NCI-H69 (cell line): ENCODE measurements at regions not wholly inside any gene's neighbourhood (a gene's known extent, or its start where the extent isn't known, plus 50 kb on each side); places are given as distances from the start of the nearest gene placed in this dataset.
"Not testable (repeated sequence)": the region's sequence is repeated elsewhere in the genome, so short reads cannot be mapped to it uniquely, and the experiment has no call there.

Experiments used
- DNase-seq: peaks from one replicate; lab custom pipeline; 2025; lab: John Stamatoyannopoulos, UW

GRCh38 chr7:13198036-13198435, 510.6 kb downstream of the ARL4A start:
- DNase-seq = no peak

GRCh38 chr7:13198727-13199126, 511.3 kb downstream of the ARL4A start:
- no peak for DNase-seq

- DNase-seq = no peak
Observed at GRCh38 chr7:13201628-13202027, 514.2 kb downstream of the ARL4A start.

- no peak for DNase-seq
Observed at GRCh38 chr7:13217768-13218167, 530.3 kb downstream of the ARL4A start.

GRCh38 chr7:13225068-13225467, 537.6 kb downstream of the ARL4A start:
- DNase-seq = no peak

- no peak for DNase-seq
Observed at GRCh38 chr7:13226385-13226784, 539.0 kb downstream of the ARL4A start.

GRCh38 chr7:13231216-13231615, 543.8 kb downstream of the ARL4A start:
- DNase-seq = peak; percentile 32

GRCh38 chr7:13235436-13235835, 548.0 kb downstream of the ARL4A start:
- DNase-seq = no peak

- DNase-seq = no peak
Observed at GRCh38 chr7:13236026-13236425, 548.6 kb downstream of the ARL4A start.

GRCh38 chr7:13240349-13240748, 552.9 kb downstream of the ARL4A start:
- DNase-seq = peak; percentile 52

- no peak for DNase-seq
Observed at GRCh38 chr7:13241416-13241815, 554.0 kb downstream of the ARL4A start.

- DNase-seq = no peak
Observed at GRCh38 chr7:13257661-13258060, 570.2 kb downstream of the ARL4A start.

- no peak for DNase-seq
Observed at GRCh38 chr7:13258386-13258785, 571.0 kb downstream of the ARL4A start.

- DNase-seq = peak; percentile 48
Observed at GRCh38 chr7:13259930-13260329, 572.5 kb downstream of the ARL4A start.

GRCh38 chr7:13262929-13263530, 575.6 kb downstream of the ARL4A start:
- DNase-seq = peak; percentile 64

GRCh38 chr7:13265271-13265670, 577.8 kb downstream of the ARL4A start:
- no peak for DNase-seq

- not testable (repeated sequence) for DNase-seq
Observed at GRCh38 chr7:13274205-13274604, 586.8 kb downstream of the ARL4A start.

- DNase-seq = peak; percentile 27
Observed at GRCh38 chr7:13276977-13277376, 589.5 kb downstream of the ARL4A start.

- no peak for DNase-seq
Observed at GRCh38 chr7:13278020-13278419, 590.6 kb downstream of the ARL4A start.

- peak; percentile 78 for DNase-seq
Observed at GRCh38 chr7:13279854-13280435, 592.5 kb downstream of the ARL4A start.

GRCh38 chr7:13282377-13282980, 595.0 kb downstream of the ARL4A start:
- peak; percentile 76 for DNase-seq

GRCh38 chr7:13286916-13287315, 599.5 kb downstream of the ARL4A start:
- no peak for DNase-seq

GRCh38 chr7:13288516-13288915, 601.1 kb downstream of the ARL4A start:
- peak; percentile 19 for DNase-seq

- DNase-seq = peak; percentile 92
Observed at GRCh38 chr7:13290975-13291374, 603.5 kb downstream of the ARL4A start.
